ENCODE measurements at regions not wholly inside any gene's neighbourhood (a gene's known extent, or its start where the extent isn't known, plus 50 kb on each side); places are given as distances from the start of the nearest gene placed in this dataset.
A peak's percentile ranks its signal among the peaks of the same experiment; 100 is the strongest.

- intact Hi-C loops (cut with DNase I): no loop called here
- H3K36me3 ChIP-seq: no peaks in the 10 kb centered on the region
- TF ChIP-seq POLR2A (IDR thresholded peaks at IDR 0.05): no peak
- no peak for TF ChIP-seq CTCF (IDR thresholded peaks at IDR 0.05)
- no peak overlapping the region for H3K4me3 ChIP-seq
- H3K9me3 ChIP-seq: no peaks in the 10 kb centered on the region
- peaks cover 0 to 10% (median 1%) of the 10 kb centered on the region in 4 donors for H3K4me1 ChIP-seq
- no peak for DNase-seq
- H3K27ac ChIP-seq: no peak overlapping the region
- WGBS (ENCODE audit: insufficient coverage, low coverage, low lambda C conversion rate, missing lambda C conversion rate): 0% methylated on average over 1 of the region's 1 CpG
- peak in 3 of 4 donors; percentile 39 to 92 (median 86) for ATAC-seq
- no peaks in the 10 kb centered on the region for H3K27me3 ChIP-seq
These were observed 305.1 kb downstream of the KCNRG start for GRCh38 chr13:50320271-50320862.

- Histone ChIP-seq H3K9me3 (no peaks in the 10 kb centered on the region), H3K27me3 (no peaks in the 10 kb centered on the region), H3K27ac (no peak overlapping the region), H3K4me1 (peaks cover 0 to 10% (median 1%) of the 10 kb centered on the region in 4 donors), H3K36me3 (no peaks in the 10 kb centered on the region), H3K4me3 (no peak overlapping the region)
- DNase-seq (no peak), ATAC-seq (no peak)
- WGBS (ENCODE audit: insufficient coverage, low coverage, low lambda C conversion rate, missing lambda C conversion rate): 47% methylated on average over 3 of the region's 3 CpGs
- intact Hi-C loops (cut with DNase I): no loop called here
- TF ChIP-seq CTCF (IDR thresholded peaks at IDR 0.05) (no peak), POLR2A (IDR thresholded peaks at IDR 0.05) (no peak)
These were observed 306.8 kb downstream of the KCNRG start for GRCh38 chr13:50322006-50322405.

- WGBS (ENCODE audit: insufficient coverage, low coverage, low lambda C conversion rate, missing lambda C conversion rate): 74% methylated on average over 3 of the region's 3 CpGs
- no peak for TF ChIP-seq CTCF (IDR thresholded peaks at IDR 0.05)
- no peak for TF ChIP-seq POLR2A (IDR thresholded peaks at IDR 0.05)
These were observed 308.3 kb downstream of the KCNRG start for GRCh38 chr13:50323440-50324065.

GRCh38 chr13:50326271-50326670 lies 311.0 kb downstream of the KCNRG start:
- 87% methylated on average over 3 of the region's 3 CpGs for WGBS (ENCODE audit: insufficient coverage, low coverage, low lambda C conversion rate, missing lambda C conversion rate)
- TF ChIP-seq CTCF (IDR thresholded peaks at IDR 0.05) (no peak), POLR2A (IDR thresholded peaks at IDR 0.05) (no peak)

More at GRCh38 chr13:50323440-50324065, 308.3 kb downstream of the KCNRG start:
- no peaks in the 10 kb centered on the region for H3K36me3 ChIP-seq
- no peak overlapping the region for H3K4me3 ChIP-seq
- DNase-seq (no peak), ATAC-seq (no peak)
- intact Hi-C loops (cut with DNase I): no loop called here
- H3K27ac ChIP-seq: no peak overlapping the region
- peaks cover 0 to 10% (median 1%) of the 10 kb centered on the region in 4 donors for H3K4me1 ChIP-seq
- H3K27me3 ChIP-seq: no peaks in the 10 kb centered on the region
- H3K9me3 ChIP-seq: no peaks in the 10 kb centered on the region

More at GRCh38 chr13:50326271-50326670, 311.0 kb downstream of the KCNRG start:
- ATAC-seq (no peak), DNase-seq (no peak)
- H3K27me3 ChIP-seq: no peaks in the 10 kb centered on the region
- no peak overlapping the region for H3K4me3 ChIP-seq
- H3K36me3 ChIP-seq: no peaks in the 10 kb centered on the region
- H3K27ac ChIP-seq: no peak overlapping the region
- intact Hi-C loops (cut with DNase I): no loop called here
- H3K4me1 ChIP-seq: no peaks in the 10 kb centered on the region
- no peaks in the 10 kb centered on the region for H3K9me3 ChIP-seq
